Neural crest cell (in vitro differentiated cells): ENCODE measurements at regions not wholly inside any gene's neighbourhood (a gene's known extent, or its start where the extent isn't known, plus 50 kb on each side); places are given as distances from the start of the nearest gene placed in this dataset.
A peak's percentile ranks its signal among the peaks of the same experiment; 100 is the strongest.
"Not testable (repeated sequence)": the region's sequence is repeated elsewhere in the genome, so short reads cannot be mapped to it uniquely, and the experiment has no call there.

Experiments used
- DNase-seq: peaks from one replicate; pipeline ENCODE4 v3.0.0; 2021; ENCODE audit warnings: low read depth, mixed read lengths, low spot score
- H3K27ac Mint-ChIP-seq: one replicate; pipeline ENCODE4 v1.8.0; 2021; ENCODE audit warnings: mild to moderate bottlenecking, mixed read lengths; ENCODE audit not compliant: unreplicated experiment
- H3K27me3 Mint-ChIP-seq: 2 replicates; pipeline ENCODE4 v1.8.0; 2021; ENCODE audit warnings: low read depth, mild to moderate bottlenecking, mixed read lengths
- H3K36me3 Mint-ChIP-seq: 2 replicates; pipeline ENCODE4 v1.8.0; 2021; ENCODE audit warnings: low read depth, mild to moderate bottlenecking, mixed read lengths
- H3K4me1 Mint-ChIP-seq: 2 replicates; pipeline ENCODE4 v1.8.0; 2021; ENCODE audit warnings: mixed read lengths
- H3K4me3 Mint-ChIP-seq: one replicate; pipeline ENCODE4 v1.8.0; 2021; ENCODE audit warnings: mild to moderate bottlenecking, mixed read lengths
- H3K9me3 Mint-ChIP-seq: 2 replicates; pipeline ENCODE4 v1.8.0; 2021; ENCODE audit warnings: mixed read lengths
- CTCF ChIP-seq: fragments of 200-600 bp; sonication (generic); conservative IDR thresholded peaks from 2 replicates; pipeline ENCODE4 v1.5.0; 2021; ENCODE audit warnings: antibody characterized with exemption, mild to moderate bottlenecking

GRCh38 chr2:55124682-55125081 lies 74.4 kb upstream of the RTN4 start:
- not testable (repeated sequence) for H3K36me3 Mint-ChIP-seq, H3K9me3 Mint-ChIP-seq, DNase-seq, H3K27ac Mint-ChIP-seq, H3K27me3 Mint-ChIP-seq, H3K4me3 Mint-ChIP-seq
- H3K4me1 Mint-ChIP-seq = peaks cover 25% of the 10 kb centered on the region

GRCh38 chr2:55123851-55124269 lies 73.6 kb upstream of the RTN4 start:
- TF ChIP-seq CTCF = no peak
- no peaks in the 10 kb centered on the region for H3K36me3 Mint-ChIP-seq
- H3K27me3 Mint-ChIP-seq = no peaks in the 10 kb centered on the region
- no peaks in the 10 kb centered on the region for H3K9me3 Mint-ChIP-seq
- H3K4me3 Mint-ChIP-seq = no peak overlapping the region
- DNase-seq = no peak
- H3K4me1 Mint-ChIP-seq = peaks cover 32% of the 10 kb centered on the region
- no peak overlapping the region for H3K27ac Mint-ChIP-seq

GRCh38 chr2:55120634-55121359 lies 70.5 kb upstream of the RTN4 start:
- Mint-ChIP-seq H3K9me3 (no peaks in the 10 kb centered on the region), H3K4me3 (no peak overlapping the region), H3K4me1 (peaks cover 37% of the 10 kb centered on the region), H3K27ac (peak overlapping the region; percentile 36), H3K36me3 (no peaks in the 10 kb centered on the region), H3K27me3 (no peaks in the 10 kb centered on the region)
- no peak for TF ChIP-seq CTCF
- DNase-seq = peak; percentile 15

- Mint-ChIP-seq H3K9me3 (no peaks in the 10 kb centered on the region), H3K4me1 (peaks cover 37% of the 10 kb centered on the region), H3K4me3 (no peak overlapping the region), H3K36me3 (no peaks in the 10 kb centered on the region), H3K27me3 (no peaks in the 10 kb centered on the region), H3K27ac (peak overlapping the region; percentile 36)
- TF ChIP-seq CTCF = no peak
- DNase-seq = no peak
Observed at GRCh38 chr2:55119711-55120487, 69.6 kb upstream of the RTN4 start.

- Mint-ChIP-seq H3K4me1 (peaks cover 30% of the 10 kb centered on the region), H3K27ac (peak overlapping the region; percentile 70), H3K27me3 (no peaks in the 10 kb centered on the region), H3K4me3 (no peak overlapping the region), H3K36me3 (no peaks in the 10 kb centered on the region), H3K9me3 (no peaks in the 10 kb centered on the region)
- DNase-seq = no peak
- no peak for TF ChIP-seq CTCF
Observed at GRCh38 chr2:55118643-55119083, 68.4 kb upstream of the RTN4 start.

GRCh38 chr2:55116966-55117365 lies 66.7 kb upstream of the RTN4 start:
- Mint-ChIP-seq H3K4me3 (no peak overlapping the region), H3K4me1 (peaks cover 40% of the 10 kb centered on the region), H3K9me3 (no peaks in the 10 kb centered on the region), H3K27me3 (no peaks in the 10 kb centered on the region), H3K36me3 (no peaks in the 10 kb centered on the region), H3K27ac (no peak overlapping the region)
- no peak for TF ChIP-seq CTCF
- no peak for DNase-seq
